ENCODE measurements at regions not wholly inside any gene's neighbourhood (a gene's known extent, or its start where the extent isn't known, plus 50 kb on each side); places are given as distances from the start of the nearest gene placed in this dataset.

GRCh38 chr1:193685986-193686385 is 499.6 kb upstream of the B3GALT2 start:
- TF ChIP-seq GATA2 (IDR thresholded peaks at IDR 0.05; ENCODE audit: low read depth, low read length), result no peak
- TF ChIP-seq GATA3 (IDR thresholded peaks at IDR 0.05; ENCODE audit: low read depth, low read length), result no peak
